CD14-positive monocyte (primary cell): ENCODE measurements at regions not wholly inside any gene's neighbourhood (a gene's known extent, or its start where the extent isn't known, plus 50 kb on each side); places are given as distances from the start of the nearest gene placed in this dataset.
"Not testable (repeated sequence)": the region's sequence is repeated elsewhere in the genome, so short reads cannot be mapped to it uniquely, and the experiment has no call there.

Experiments used
- DNase-seq, 3 donors: peaks; one replicate each; pipeline ENCODE4 v3.0.0-alpha.2; 2011 to 2022
- H2AFZ ChIP-seq: 2 replicates; pipeline ENCODE4 v1.6.0; 2012; ENCODE audit warnings: mild to moderate bottlenecking, low read depth, low read length, inconsistent platforms; ENCODE audit not compliant: insufficient read depth, poor library complexity, severe bottlenecking
- H3K27ac ChIP-seq, 2 donors: 1 replicate in 1 of 2; 2 replicates in 1 of 2; pipeline ENCODE4 v1.5.1; 2012 to 2013; ENCODE audit warnings: low read length in 2 of 2, control low read depth in 1 of 2, inconsistent platforms in 1 of 2, low read depth in 1 of 2, mild to moderate bottlenecking in 1 of 2
- H3K27me3 ChIP-seq, 2 donors: one replicate each; pipeline versions ENCODE4 v1.6.0 to v1.6.1; 2011 to 2013; ENCODE audit warnings: low read length in 2 of 2; ENCODE audit not compliant: control insufficient read depth in 2 of 2, insufficient read depth in 2 of 2
- H3K36me3 ChIP-seq, 2 donors: replicated peaks in 1 of 2; 1 replicate in 1 of 2; 2 replicates in 1 of 2; pipeline versions ENCODE4 v1.5.1 to v1.6.1; 2012 to 2013; ENCODE audit warnings: low read length in 2 of 2, control low read depth in 1 of 2, inconsistent platforms in 1 of 2, mild to moderate bottlenecking in 1 of 2; ENCODE audit not compliant: insufficient read depth in 2 of 2, control insufficient read depth in 1 of 2
- H3K4me1 ChIP-seq, 2 donors: 1 replicate in 1 of 2; 2 replicates in 1 of 2; pipeline versions ENCODE4 v1.5.1 to v1.6.1; 2012 to 2013; ENCODE audit warnings: low read length in 2 of 2, control low read depth in 1 of 2, inconsistent platforms in 1 of 2, mild to moderate bottlenecking in 1 of 2, moderate library complexity in 1 of 2; ENCODE audit not compliant: insufficient read depth in 2 of 2, control insufficient read depth in 1 of 2
- H3K4me2 ChIP-seq: replicated peaks from 2 replicates; pipeline ENCODE3; 2012; ENCODE audit warnings: low read length, moderate library complexity, mild to moderate bottlenecking; ENCODE audit not compliant: poor library complexity, severe bottlenecking; ENCODE audit errors: extremely low read depth
- H3K4me3 ChIP-seq, 3 experiments: fragments of 200-600 bp in 1 of 3; sonication (generic) in 1 of 3; replicated peaks in 1 of 3; 1 replicate in 2 of 3; 2 replicates in 1 of 3; pipeline ENCODE4 v1.5.1; 2011 to 2013; ENCODE audit warnings: low read length in 3 of 3, mild to moderate bottlenecking in 3 of 3, control low read depth in 2 of 3, low read depth in 2 of 3, inconsistent platforms in 1 of 3, moderate library complexity in 1 of 3
- H3K79me2 ChIP-seq: 2 replicates; pipeline ENCODE4 v1.6.0; 2012; ENCODE audit warnings: mild to moderate bottlenecking, control low read depth, inconsistent platforms, low read length, moderate library complexity; ENCODE audit not compliant: insufficient read depth
- H3K9ac ChIP-seq: 2 replicates; pipeline ENCODE4 v1.6.0; 2017; ENCODE audit warnings: low read length, mild to moderate bottlenecking; ENCODE audit not compliant: insufficient read depth, poor library complexity, severe bottlenecking
- H3K9me3 ChIP-seq, 2 donors: replicated peaks in 1 of 2; 1 replicate in 1 of 2; 2 replicates in 1 of 2; pipeline versions ENCODE4 v1.5.1 to v1.6.1; 2012 to 2013; ENCODE audit warnings: low read length in 2 of 2, control low read depth in 1 of 2; ENCODE audit not compliant: control insufficient read depth in 1 of 2, insufficient read depth in 1 of 2
- H4K20me1 ChIP-seq: 2 replicates; pipeline ENCODE4 v1.6.0; 2012; ENCODE audit warnings: mild to moderate bottlenecking, low read length, control low read depth, moderate library complexity; ENCODE audit not compliant: insufficient read depth
- H3K27ac Mint-ChIP-seq, 7 donors: one replicate each; pipeline ENCODE4 v1.8.0; 2020; ENCODE audit warnings: mild to moderate bottlenecking in 7 of 7, mixed read lengths in 7 of 7, moderate library complexity in 6 of 7, inconsistent platforms in 2 of 7
- H3K27me3 Mint-ChIP-seq, 3 donors: one replicate each; pipeline ENCODE4 v1.8.0; 2021 to 2022; ENCODE audit warnings: low read depth in 3 of 3, mild to moderate bottlenecking in 3 of 3, mixed read lengths in 3 of 3, moderate library complexity in 3 of 3, inconsistent platforms in 1 of 3
- H3K36me3 Mint-ChIP-seq, 2 donors: one replicate each; pipeline ENCODE4 v1.8.0; 2020; ENCODE audit warnings: mixed read lengths in 2 of 2, inconsistent platforms in 1 of 2, mild to moderate bottlenecking in 1 of 2
- H3K4me1 Mint-ChIP-seq: one replicate; pipeline ENCODE4 v1.8.0; 2020; ENCODE audit warnings: mild to moderate bottlenecking, mixed read lengths
- H3K4me3 Mint-ChIP-seq, 2 donors: one replicate each; pipeline ENCODE4 v1.8.0; 2020; ENCODE audit warnings: mild to moderate bottlenecking in 2 of 2, mixed read lengths in 2 of 2, moderate library complexity in 1 of 2
- H3K9me3 Mint-ChIP-seq, 7 donors: one replicate each; pipeline ENCODE4 v1.8.0; 2020 to 2022; ENCODE audit warnings: mixed read lengths in 7 of 7, mild to moderate bottlenecking in 6 of 7, moderate library complexity in 6 of 7, inconsistent platforms in 2 of 7
- CTCF ChIP-seq: fragments of 200-600 bp; IDR thresholded peaks from one replicate; pipeline ENCODE4 v1.8.0; 2022; ENCODE audit warnings: antibody characterized with exemption, mild to moderate bottlenecking
- WGBS: methylation state at CpG from one replicate; pipeline ENCODE4 v1.1.5; 2013; ENCODE audit warnings: missing lambda C conversion rate; ENCODE audit not compliant: insufficient coverage; 5-methylcytosine and 5-hydroxymethylcytosine counted together
- intact Hi-C, 2 donors: fragments of 100-400 bp; cut with micrococcal nuclease; formaldehyde crosslinking; loops; one replicate each; pipeline versions ENCODE4 v1.15.0 to v1.15.1; 2023

- Histone ChIP-seq H3K4me3 (peak overlapping the region; percentile 31 to 65 (median 42)), H4K20me1 (no peaks in the 10 kb centered on the region), H3K9me3 (no peaks in the 10 kb centered on the region), H2AFZ (peak overlapping the region; percentile 66), H3K4me1 (peaks cover 48 to 49% of the 10 kb centered on the region in 2 donors), H3K36me3 (no peaks in the 10 kb centered on the region), H3K27me3 (no peaks in the 10 kb centered on the region), H3K79me2 (no peaks in the 10 kb centered on the region), H3K9ac (peak overlapping the region; percentile 91), H3K4me2 (peak overlapping the region; percentile 76), H3K27ac (peak overlapping the region; percentile 98)
- Mint-ChIP-seq H3K36me3 (peaks cover 0 to 2% of the 10 kb centered on the region in 2 donors), H3K9me3 (peaks cover 0 to 8% (median 4%) of the 10 kb centered on the region in 7 donors), H3K4me1 (peaks cover 38% of the 10 kb centered on the region), H3K4me3 (peak overlapping the region; percentile 73 to 87), H3K27ac (peak overlapping the region; percentile 97 to 99 (median 98)), H3K27me3 (peaks cover 1 to 2% (median 2%) of the 10 kb centered on the region in 3 donors)
- under 1% methylated on average over 24 of the region's 49 CpGs for WGBS
- peak; percentile 78 to 82 (median 81) for DNase-seq
- no peak for TF ChIP-seq CTCF
- intact Hi-C loops = loop anchor here (2.0 to 5.0 kb wide), 5 partner anchors 30 to 236 kb away; partner anchors contain the start of gene IER5L (in 1 of the 2)
Observed at GRCh38 chr9:129412814-129413536, 207.9 kb downstream of the C9orf50 start.

GRCh38 chr9:129412176-129412813, 208.6 kb downstream of the C9orf50 start:
- not testable (repeated sequence) for H3K79me2 ChIP-seq, H3K27me3 Mint-ChIP-seq, H3K9me3 Mint-ChIP-seq, DNase-seq, H4K20me1 ChIP-seq, H3K36me3 Mint-ChIP-seq, H3K27me3 ChIP-seq, H3K36me3 ChIP-seq, H3K9me3 ChIP-seq
- peak overlapping the region; percentile 91 for H3K9ac ChIP-seq
- peak overlapping the region in 1 of 3 experiments; percentile 65 for H3K4me3 ChIP-seq
- intact Hi-C loops = loop anchor here (2.0 to 5.0 kb wide), 5 partner anchors 29 to 235 kb away; partner anchors contain the start of gene IER5L (in 1 of the 2)
- peak overlapping the region; percentile 73 to 87 for H3K4me3 Mint-ChIP-seq
- 95% methylated on average over 6 of the region's 11 CpGs for WGBS
- peaks cover 35% of the 10 kb centered on the region for H3K4me1 Mint-ChIP-seq
- peak overlapping the region; percentile 98 for H3K27ac ChIP-seq
- H2AFZ ChIP-seq = peak overlapping the region; percentile 66
- peaks cover 44 to 45% of the 10 kb centered on the region in 2 donors for H3K4me1 ChIP-seq
- H3K27ac Mint-ChIP-seq = peak overlapping the region; percentile 97 to 99 (median 98)
- H3K4me2 ChIP-seq = peak overlapping the region; percentile 76
